Ishikawa (cell line): ENCODE measurements at regions not wholly inside any gene's neighbourhood (a gene's known extent, or its start where the extent isn't known, plus 50 kb on each side); places are given as distances from the start of the nearest gene placed in this dataset.

Source experiments
- CEBPB ChIP-seq: IDR thresholded peaks from 2 replicates; pipeline ENCODE4 v1.6.1; 2012
- CREB1 ChIP-seq: IDR thresholded peaks from 2 replicates; pipeline ENCODE4 v1.6.1; 2012; ENCODE audit warnings: low read depth
- EGR1 ChIP-seq: IDR thresholded peaks from 2 replicates; pipeline ENCODE4 v1.6.1; 2012
- EP300 ChIP-seq: IDR thresholded peaks from 2 replicates; pipeline ENCODE4 v1.6.1; 2012; ENCODE audit warnings: borderline replicate concordance
- FOXM1 ChIP-seq: IDR thresholded peaks from 2 replicates; pipeline ENCODE4 v1.6.1; 2012; ENCODE audit warnings: low read depth, borderline replicate concordance
- NFIC ChIP-seq: IDR thresholded peaks from 2 replicates; pipeline ENCODE4 v1.6.1; 2012
- RAD21 ChIP-seq: IDR thresholded peaks from 2 replicates; pipeline ENCODE4 v1.6.1; 2012; ENCODE audit warnings: low read depth
- TAF1 ChIP-seq: IDR thresholded peaks from 2 replicates; pipeline ENCODE4 v1.6.1; 2012; ENCODE audit warnings: low read depth, mild to moderate bottlenecking
- TCF12 ChIP-seq: IDR thresholded peaks from 2 replicates; pipeline ENCODE4 v1.6.1; 2012; ENCODE audit warnings: low read depth
- TEAD4 ChIP-seq: IDR thresholded peaks from 2 replicates; pipeline ENCODE4 v1.6.1; 2012
- YY1 ChIP-seq: IDR thresholded peaks from 2 replicates; pipeline ENCODE4 v1.6.1; 2012; ENCODE audit warnings: low read depth
- ZBTB7A ChIP-seq: IDR thresholded peaks from 2 replicates; pipeline ENCODE4 v1.6.1; 2012; ENCODE audit warnings: low read depth
- TF ChIP-seq, protein P1 (sequence below): IDR thresholded peaks from 2 replicates; pipeline ENCODE4 v1.6.1; 2012
- TF ChIP-seq, protein P2 (sequence below): IDR thresholded peaks from 2 replicates; pipeline ENCODE4 v1.6.1; 2012; ENCODE audit warnings: low read depth, mild to moderate bottlenecking
- TF ChIP-seq, protein P3 (sequence below): IDR thresholded peaks from 2 replicates; pipeline ENCODE4 v1.6.1; 2012

DNA sequence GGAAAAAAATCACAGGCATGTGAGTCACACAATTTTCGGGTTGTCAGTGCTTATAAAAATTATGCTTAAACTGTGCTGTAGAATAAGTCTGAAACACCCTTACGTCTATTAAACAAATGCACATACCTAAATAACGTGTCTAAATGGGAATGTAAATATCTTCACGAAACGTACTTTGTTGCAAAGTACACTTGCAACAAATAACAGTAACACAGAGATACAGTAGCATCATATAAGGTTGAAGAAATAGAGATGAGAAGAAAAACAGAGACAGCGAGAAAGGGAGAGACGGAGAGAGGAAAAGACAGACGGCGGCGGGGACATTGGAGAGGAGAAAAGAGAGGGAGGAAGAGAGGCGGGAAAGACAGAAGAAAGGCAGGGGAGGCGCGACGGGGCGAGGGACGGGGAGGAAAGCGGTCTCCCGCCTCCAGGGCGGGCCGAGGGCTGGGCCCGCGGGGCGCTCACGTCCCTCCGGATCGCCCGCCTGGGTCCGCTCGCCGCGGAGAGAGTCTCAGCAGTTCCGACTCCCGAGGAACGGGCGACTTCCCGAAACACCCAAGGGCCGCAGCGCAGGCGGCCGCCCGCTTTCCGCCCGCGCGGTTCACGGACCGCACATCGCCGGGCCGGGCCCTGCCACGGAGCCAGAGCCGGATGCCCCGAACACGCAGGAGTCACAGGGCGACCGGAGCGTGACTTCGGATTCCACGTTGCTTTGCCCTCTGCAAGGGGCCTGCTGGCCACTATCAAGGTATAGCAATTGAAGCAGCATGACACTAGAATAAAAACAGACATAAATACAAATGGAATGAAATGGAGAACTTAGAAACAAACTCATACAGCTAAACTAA lies 153.4 kb downstream of the LMLN start:
- TF ChIP-seq, protein P1, sequence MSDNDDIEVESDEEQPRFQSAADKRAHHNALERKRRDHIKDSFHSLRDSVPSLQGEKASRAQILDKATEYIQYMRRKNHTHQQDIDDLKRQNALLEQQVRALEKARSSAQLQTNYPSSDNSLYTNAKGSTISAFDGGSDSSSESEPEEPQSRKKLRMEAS, result no peak
- TF ChIP-seq TAF1 (no peak), CREB1 (no peak), EGR1 (no peak), FOXM1 (no peak), ZBTB7A (no peak), CEBPB (no peak), YY1 (no peak), RAD21 (no peak), TEAD4 (no peak), EP300 (no peak), NFIC (no peak), TCF12 (no peak)
- TF ChIP-seq, protein P2, sequence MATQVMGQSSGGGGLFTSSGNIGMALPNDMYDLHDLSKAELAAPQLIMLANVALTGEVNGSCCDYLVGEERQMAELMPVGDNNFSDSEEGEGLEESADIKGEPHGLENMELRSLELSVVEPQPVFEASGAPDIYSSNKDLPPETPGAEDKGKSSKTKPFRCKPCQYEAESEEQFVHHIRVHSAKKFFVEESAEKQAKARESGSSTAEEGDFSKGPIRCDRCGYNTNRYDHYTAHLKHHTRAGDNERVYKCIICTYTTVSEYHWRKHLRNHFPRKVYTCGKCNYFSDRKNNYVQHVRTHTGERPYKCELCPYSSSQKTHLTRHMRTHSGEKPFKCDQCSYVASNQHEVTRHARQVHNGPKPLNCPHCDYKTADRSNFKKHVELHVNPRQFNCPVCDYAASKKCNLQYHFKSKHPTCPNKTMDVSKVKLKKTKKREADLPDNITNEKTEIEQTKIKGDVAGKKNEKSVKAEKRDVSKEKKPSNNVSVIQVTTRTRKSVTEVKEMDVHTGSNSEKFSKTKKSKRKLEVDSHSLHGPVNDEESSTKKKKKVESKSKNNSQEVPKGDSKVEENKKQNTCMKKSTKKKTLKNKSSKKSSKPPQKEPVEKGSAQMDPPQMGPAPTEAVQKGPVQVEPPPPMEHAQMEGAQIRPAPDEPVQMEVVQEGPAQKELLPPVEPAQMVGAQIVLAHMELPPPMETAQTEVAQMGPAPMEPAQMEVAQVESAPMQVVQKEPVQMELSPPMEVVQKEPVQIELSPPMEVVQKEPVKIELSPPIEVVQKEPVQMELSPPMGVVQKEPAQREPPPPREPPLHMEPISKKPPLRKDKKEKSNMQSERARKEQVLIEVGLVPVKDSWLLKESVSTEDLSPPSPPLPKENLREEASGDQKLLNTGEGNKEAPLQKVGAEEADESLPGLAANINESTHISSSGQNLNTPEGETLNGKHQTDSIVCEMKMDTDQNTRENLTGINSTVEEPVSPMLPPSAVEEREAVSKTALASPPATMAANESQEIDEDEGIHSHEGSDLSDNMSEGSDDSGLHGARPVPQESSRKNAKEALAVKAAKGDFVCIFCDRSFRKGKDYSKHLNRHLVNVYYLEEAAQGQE, result no peak
- TF ChIP-seq, protein P3, sequence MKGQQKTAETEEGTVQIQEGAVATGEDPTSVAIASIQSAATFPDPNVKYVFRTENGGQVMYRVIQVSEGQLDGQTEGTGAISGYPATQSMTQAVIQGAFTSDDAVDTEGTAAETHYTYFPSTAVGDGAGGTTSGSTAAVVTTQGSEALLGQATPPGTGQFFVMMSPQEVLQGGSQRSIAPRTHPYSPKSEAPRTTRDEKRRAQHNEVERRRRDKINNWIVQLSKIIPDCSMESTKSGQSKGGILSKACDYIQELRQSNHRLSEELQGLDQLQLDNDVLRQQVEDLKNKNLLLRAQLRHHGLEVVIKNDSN, result no peak

DNA sequence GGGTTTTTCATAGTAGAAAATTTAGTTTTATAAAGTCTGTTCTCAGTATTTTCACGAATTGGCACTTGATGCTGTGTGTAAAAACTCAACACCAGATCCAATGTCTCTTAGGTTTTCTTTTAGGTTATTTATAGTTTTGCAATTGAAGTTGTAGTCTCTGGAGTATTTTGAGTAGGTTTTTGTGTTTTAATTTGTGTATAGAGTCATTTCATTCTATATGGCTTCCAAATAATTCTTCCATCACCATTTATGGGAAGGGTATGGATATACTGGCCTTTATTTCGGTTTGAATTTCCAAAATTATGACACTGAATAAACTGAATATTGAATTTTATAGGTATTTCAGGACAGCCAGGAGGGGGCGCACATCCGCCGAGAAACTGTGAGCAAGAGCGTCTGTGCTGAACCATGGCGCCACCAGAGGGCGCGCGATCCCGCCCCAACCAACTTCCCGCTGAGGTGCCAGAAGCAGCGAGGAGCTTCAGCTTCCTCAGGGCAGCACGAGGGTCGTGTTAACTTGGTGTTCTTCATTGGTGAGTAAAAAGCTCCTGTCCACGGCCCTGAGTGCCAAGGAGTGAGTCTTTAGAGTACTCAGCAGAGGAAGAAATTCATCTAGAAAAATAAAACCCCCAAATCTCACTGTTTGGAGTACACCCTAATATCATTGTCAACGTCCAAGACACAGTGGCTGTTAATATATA lies 207.5 kb downstream of the LMLN start:
- TF ChIP-seq, protein P1, result peak; percentile 23; the same call in 1 of the 2 replicates
- TF ChIP-seq RAD21, result peak; percentile 59
